ENCODE measurements at regions not wholly inside any gene's neighbourhood (a gene's known extent, or its start where the extent isn't known, plus 50 kb on each side); places are given as distances from the start of the nearest gene placed in this dataset.

- TF ChIP-seq SIN3A (IDR thresholded peaks at IDR 0.05; ENCODE audit: borderline replicate concordance, insufficient read depth, low read depth, low read length) (no peak), TCF7L2 (IDR thresholded peaks at IDR 0.05; ENCODE audit: low read depth, low read length) (no peak), POLR2AphosphoS5 (IDR thresholded peaks at IDR 0.05; ENCODE audit: low read depth, low read length) (no peak), REST (IDR thresholded peaks at IDR 0.05; ENCODE audit: insufficient read depth in 1 of 2, low read depth in 2 of 2, low read length in 1 of 2) (no peak), CTCF (IDR thresholded peaks at IDR 0.05) (no peak)
- BruUV-seq (replicated peaks), result no TSS peak
- ATAC-seq (no peak), DNase-seq (ENCODE audit: low read depth, low spot score) (no peak)
- in situ Hi-C loops (cut with HindIII; ENCODE audit: low pct_unique_long_range_greater_than_20kb, low sequenced_read_pairs) (no loop called here), intact Hi-C loops (cut with micrococcal nuclease; ENCODE audit: unreplicated experiment) (no loop called here)
- Histone ChIP-seq H3K36me3 (ENCODE audit: control insufficient read depth, insufficient read depth, low read length) (no peaks in the 10 kb centered on the region), H3K4me1 (ENCODE audit: control insufficient read depth, insufficient read depth, low read length) (no peaks in the 10 kb centered on the region), H3K27ac (ENCODE audit: low read length) (no peak overlapping the region), H3K4me3 (ENCODE audit: low read depth in 2 of 2, low read length in 2 of 2) (no peak overlapping the region), H3K27me3 (ENCODE audit: control insufficient read depth, insufficient read depth, low read length) (peaks cover 2% of the 10 kb centered on the region; the same call in 1 of the 2 replicates), H3K9me3 (ENCODE audit: control insufficient read depth, insufficient read depth, low read depth, low read length) (no peaks in the 10 kb centered on the region)
- POLR2A ChIA-PET, result no interaction called here
- CTCF ChIA-PET, result no interaction called here
Measured at GRCh38 chr21:32842146-32842545, 70.6 kb upstream of the PAXBP1 start.

- CTCF ChIA-PET, result no interaction called here
- Histone ChIP-seq H3K27ac (ENCODE audit: low read length) (no peak overlapping the region), H3K4me1 (ENCODE audit: control insufficient read depth, insufficient read depth, low read length) (no peaks in the 10 kb centered on the region), H3K36me3 (ENCODE audit: control insufficient read depth, insufficient read depth, low read length) (no peaks in the 10 kb centered on the region), H3K27me3 (ENCODE audit: control insufficient read depth, insufficient read depth, low read length) (peaks cover 5% of the 10 kb centered on the region; the same call in 1 of the 2 replicates), H3K9me3 (ENCODE audit: control insufficient read depth, insufficient read depth, low read depth, low read length) (no peaks in the 10 kb centered on the region), H3K4me3 (ENCODE audit: low read depth in 2 of 2, low read length in 2 of 2) (no peak overlapping the region)
- in situ Hi-C loops (cut with HindIII; ENCODE audit: low pct_unique_long_range_greater_than_20kb, low sequenced_read_pairs), result no loop called here
- POLR2A ChIA-PET, result no interaction called here
- TF ChIP-seq TCF7L2 (IDR thresholded peaks at IDR 0.05; ENCODE audit: low read depth, low read length), result no peak
- TF ChIP-seq POLR2AphosphoS5 (IDR thresholded peaks at IDR 0.05; ENCODE audit: low read depth, low read length), result no peak
- TF ChIP-seq CTCF (IDR thresholded peaks at IDR 0.05), result no peak
- no peak for TF ChIP-seq REST (IDR thresholded peaks at IDR 0.05; ENCODE audit: insufficient read depth in 1 of 2, low read depth in 2 of 2, low read length in 1 of 2)
- TF ChIP-seq SIN3A (IDR thresholded peaks at IDR 0.05; ENCODE audit: borderline replicate concordance, insufficient read depth, low read depth, low read length), result no peak
- DNase-seq (ENCODE audit: low read depth, low spot score) (no peak), ATAC-seq (no peak)
- intact Hi-C loops (cut with micrococcal nuclease; ENCODE audit: unreplicated experiment), result no loop called here
- BruUV-seq (replicated peaks), result no TSS peak
Measured at GRCh38 chr21:32843561-32843960, 72.0 kb upstream of the PAXBP1 start.

All from Panc1 (cell line).